H9 (cell line): ENCODE measurements at regions not wholly inside any gene's neighbourhood (a gene's known extent, or its start where the extent isn't known, plus 50 kb on each side); places are given as distances from the start of the nearest gene placed in this dataset.

Source experiments
- DNase-seq: peaks from one replicate; pipeline ENCODE4 v3.0.0-alpha.2; 2017
- H2AFZ ChIP-seq: one replicate; pipeline ENCODE4 v1.6.1; 2013; ENCODE audit warnings: mild to moderate bottlenecking, low read length, control low read depth, moderate library complexity
- H2AK5ac ChIP-seq: 2 replicates; pipeline ENCODE4 v1.6.1; 2013; ENCODE audit warnings: low read length, control low read depth, mixed read lengths; ENCODE audit not compliant: insufficient read length
- H2BK120ac ChIP-seq: one replicate; pipeline ENCODE4 v1.6.1; 2013; ENCODE audit warnings: low read depth, mild to moderate bottlenecking, low read length, control low read depth, inconsistent platforms; ENCODE audit not compliant: poor library complexity, severe bottlenecking
- H2BK12ac ChIP-seq: 2 replicates; pipeline ENCODE4 v1.6.1; 2013; ENCODE audit warnings: low read length, control low read depth, mixed read lengths, low read depth; ENCODE audit not compliant: insufficient read length
- H2BK15ac ChIP-seq: 2 replicates; pipeline ENCODE4 v1.6.1; 2013; ENCODE audit warnings: low read depth, low read length, control low read depth
- H2BK20ac ChIP-seq: one replicate; pipeline ENCODE4 v1.6.1; 2013; ENCODE audit warnings: low read depth, mild to moderate bottlenecking, low read length, control low read depth, inconsistent platforms; ENCODE audit not compliant: poor library complexity, severe bottlenecking
- H2BK5ac ChIP-seq: 2 replicates; pipeline ENCODE4 v1.6.1; 2013; ENCODE audit warnings: low read length, control low read depth, mixed read lengths; ENCODE audit not compliant: insufficient read length
- H3K14ac ChIP-seq: 2 replicates; pipeline ENCODE4 v1.6.1; 2013; ENCODE audit warnings: low read length, control low read depth; ENCODE audit not compliant: insufficient read depth
- H3K18ac ChIP-seq: 2 replicates; pipeline ENCODE4 v1.6.1; 2013; ENCODE audit warnings: low read depth, mild to moderate bottlenecking, mixed read lengths, low read length, control low read depth; ENCODE audit not compliant: insufficient read length
- H3K23ac ChIP-seq: 2 replicates; pipeline ENCODE4 v1.6.1; 2013; ENCODE audit warnings: low read length, control low read depth, mixed read lengths, low read depth; ENCODE audit not compliant: insufficient read length
- H3K23me2 ChIP-seq: 2 replicates; pipeline ENCODE4 v1.6.1; 2013; ENCODE audit warnings: low read depth, mild to moderate bottlenecking, mixed read lengths, low read length, control low read depth; ENCODE audit not compliant: insufficient read length, poor library complexity, severe bottlenecking
- H3K27ac ChIP-seq: 2 replicates; pipeline ENCODE4 v1.5.1; 2013; ENCODE audit warnings: low read length, control low read depth, mixed read lengths, low read depth; ENCODE audit not compliant: insufficient read length
- H3K27me3 ChIP-seq: 2 replicates; pipeline ENCODE4 v1.6.1; 2013; ENCODE audit warnings: low read length, control low read depth, inconsistent platforms; ENCODE audit not compliant: insufficient read depth
- H3K4ac ChIP-seq: 2 replicates; pipeline ENCODE4 v1.6.1; 2013; ENCODE audit warnings: low read depth, mild to moderate bottlenecking, control low read depth, inconsistent platforms, low read length, moderate library complexity
- H3K4me1 ChIP-seq: 2 replicates; pipeline ENCODE4 v1.6.1; 2013; ENCODE audit warnings: low read length, control low read depth, inconsistent platforms; ENCODE audit not compliant: insufficient read depth
- H3K4me2 ChIP-seq: 2 replicates; pipeline ENCODE4 v1.6.1; 2013; ENCODE audit warnings: low read length, control low read depth, mixed read lengths; ENCODE audit not compliant: insufficient read length, insufficient read depth
- H3K56ac ChIP-seq: 2 replicates; pipeline ENCODE4 v1.6.1; 2013; ENCODE audit warnings: low read depth, mild to moderate bottlenecking, mixed read lengths, low read length, control low read depth; ENCODE audit not compliant: insufficient read length
- H3K79me1 ChIP-seq: 2 replicates; pipeline ENCODE4 v1.6.1; 2013; ENCODE audit warnings: low read depth, mild to moderate bottlenecking, moderate library complexity, low read length, control low read depth, inconsistent platforms; ENCODE audit not compliant: insufficient read depth, poor library complexity, severe bottlenecking
- H3K79me2 ChIP-seq: 2 replicates; pipeline ENCODE4 v1.6.1; 2013; ENCODE audit warnings: low read length, control low read depth, inconsistent platforms; ENCODE audit not compliant: insufficient read depth
- H3K9ac ChIP-seq: 2 replicates; pipeline ENCODE4 v1.6.1; 2013; ENCODE audit warnings: low read length, control low read depth, mixed read lengths; ENCODE audit not compliant: insufficient read length; ENCODE audit errors: extremely low read depth
- H3K9me3 ChIP-seq: one replicate; pipeline ENCODE4 v1.6.1; 2013; ENCODE audit warnings: low read depth, low read length, inconsistent platforms; ENCODE audit not compliant: control insufficient read depth
- H3T11ph ChIP-seq: one replicate; pipeline ENCODE4 v1.6.1; 2013; ENCODE audit warnings: mild to moderate bottlenecking, low read length, control low read depth, inconsistent platforms
- H4K20me1 ChIP-seq: one replicate; pipeline ENCODE4 v1.6.1; 2013; ENCODE audit not compliant: control insufficient read depth, insufficient read length, insufficient read depth
- H4K5ac ChIP-seq: 2 replicates; pipeline ENCODE4 v1.6.1; 2013; ENCODE audit warnings: low read depth, mild to moderate bottlenecking, mixed read lengths, low read length, control low read depth; ENCODE audit not compliant: insufficient read length
- H4K8ac ChIP-seq: replicated peaks from 2 replicates; pipeline ENCODE4 v1.6.1; 2013; ENCODE audit warnings: low read length, control low read depth, mixed read lengths, low read depth; ENCODE audit not compliant: insufficient read length
- H4K91ac ChIP-seq: 2 replicates; pipeline ENCODE4 v1.6.1; 2013; ENCODE audit warnings: low read depth, mild to moderate bottlenecking, moderate library complexity, mixed read lengths, low read length, control low read depth; ENCODE audit not compliant: insufficient read length
- H3K27ac Mint-ChIP-seq, 3 experiments: 2 replicates in 2 of 3; 3 replicates in 1 of 3; pipeline ENCODE4 v1.8.0; 2020 to 2021; ENCODE audit warnings: mixed read lengths in 3 of 3, mild to moderate bottlenecking in 1 of 3, moderate library complexity in 1 of 3
- H3K27me3 Mint-ChIP-seq: 2 replicates; pipeline ENCODE4 v1.8.0; 2021; ENCODE audit warnings: low read depth, mild to moderate bottlenecking, moderate library complexity, mixed read lengths
- H3K36me3 Mint-ChIP-seq, 3 experiments: 2 replicates in 2 of 3; 3 replicates in 1 of 3; pipeline ENCODE4 v1.8.0; 2020 to 2021; ENCODE audit warnings: low read depth in 3 of 3, mixed read lengths in 3 of 3; ENCODE audit not compliant: insufficient read depth in 1 of 3
- H3K4me1 Mint-ChIP-seq, 2 experiments: 2 replicates each; pipeline ENCODE4 v1.8.0; 2020; ENCODE audit warnings: mixed read lengths in 2 of 2
- H3K4me3 Mint-ChIP-seq, 2 experiments: 2 replicates in 1 of 2; 3 replicates in 1 of 2; pipeline ENCODE4 v1.8.0; 2020 to 2021; ENCODE audit warnings: mild to moderate bottlenecking in 2 of 2, mixed read lengths in 2 of 2, moderate library complexity in 1 of 2
- H3K9me3 Mint-ChIP-seq, 2 experiments: 2 replicates in 1 of 2; 3 replicates in 1 of 2; pipeline ENCODE4 v1.8.0; 2020; ENCODE audit warnings: mild to moderate bottlenecking in 2 of 2, mixed read lengths in 2 of 2, moderate library complexity in 1 of 2
- WGBS: extraction: QIAGEN DNeasy Blood & Tissue Kit; methylation state at CpG from one replicate; pipeline ENCODE4 v1.1.7; 2013; ENCODE audit warnings: missing lambda C conversion rate, low lambda C conversion rate, mixed read lengths; ENCODE audit not compliant: insufficient read length; ENCODE audit errors: extremely low coverage; 5-methylcytosine and 5-hydroxymethylcytosine counted together
- TF ChIP-seq, protein P1 (sequence below): fragments of 200-600 bp; sonication (generic); conservative IDR thresholded peaks from 3 replicates; pipeline ENCODE4 v1.8.0; 2021; ENCODE audit warnings: antibody characterized with exemption, mild to moderate bottlenecking

- Mint-ChIP-seq H3K4me1 (no peaks in the 10 kb centered on the region), H3K27me3 (no peaks in the 10 kb centered on the region), H3K27ac (no peak overlapping the region), H3K36me3 (peaks cover 4 to 24% (median 5%) of the 10 kb centered on the region in 3 experiments; a peak in 6 of 7 replicates), H3K9me3 (peaks cover 18 to 22% of the 10 kb centered on the region in 2 experiments), H3K4me3 (no peak overlapping the region)
- peaks cover 10% of the 10 kb centered on the region for H3K9me3 ChIP-seq
- no peak overlapping the region for H3K27ac ChIP-seq
- no peak overlapping the region for H4K5ac ChIP-seq
- no peak overlapping the region for H3K4me2 ChIP-seq
- no peaks in the 10 kb centered on the region for H3K27me3 ChIP-seq
- H3K79me2 ChIP-seq, result no peaks in the 10 kb centered on the region
- H2BK12ac ChIP-seq, result no peak overlapping the region
- H3K79me1 ChIP-seq, result no peaks in the 10 kb centered on the region
- no peak overlapping the region for H3K9ac ChIP-seq
- H3K23me2 ChIP-seq, result no peaks in the 10 kb centered on the region
- H2AFZ ChIP-seq, result no peak overlapping the region
- no peak overlapping the region for H3T11ph ChIP-seq
- DNase-seq, result no peak
- H3K18ac ChIP-seq, result no peak overlapping the region
- no peak overlapping the region for H3K56ac ChIP-seq
- H4K20me1 ChIP-seq, result no peaks in the 10 kb centered on the region
- no peak overlapping the region for H3K4ac ChIP-seq
- no peak overlapping the region for H2AK5ac ChIP-seq
- no peak overlapping the region for H4K8ac ChIP-seq
- no CpG with 5 or more reads among the region's 2 CpGs for WGBS
- TF ChIP-seq, protein P1, sequence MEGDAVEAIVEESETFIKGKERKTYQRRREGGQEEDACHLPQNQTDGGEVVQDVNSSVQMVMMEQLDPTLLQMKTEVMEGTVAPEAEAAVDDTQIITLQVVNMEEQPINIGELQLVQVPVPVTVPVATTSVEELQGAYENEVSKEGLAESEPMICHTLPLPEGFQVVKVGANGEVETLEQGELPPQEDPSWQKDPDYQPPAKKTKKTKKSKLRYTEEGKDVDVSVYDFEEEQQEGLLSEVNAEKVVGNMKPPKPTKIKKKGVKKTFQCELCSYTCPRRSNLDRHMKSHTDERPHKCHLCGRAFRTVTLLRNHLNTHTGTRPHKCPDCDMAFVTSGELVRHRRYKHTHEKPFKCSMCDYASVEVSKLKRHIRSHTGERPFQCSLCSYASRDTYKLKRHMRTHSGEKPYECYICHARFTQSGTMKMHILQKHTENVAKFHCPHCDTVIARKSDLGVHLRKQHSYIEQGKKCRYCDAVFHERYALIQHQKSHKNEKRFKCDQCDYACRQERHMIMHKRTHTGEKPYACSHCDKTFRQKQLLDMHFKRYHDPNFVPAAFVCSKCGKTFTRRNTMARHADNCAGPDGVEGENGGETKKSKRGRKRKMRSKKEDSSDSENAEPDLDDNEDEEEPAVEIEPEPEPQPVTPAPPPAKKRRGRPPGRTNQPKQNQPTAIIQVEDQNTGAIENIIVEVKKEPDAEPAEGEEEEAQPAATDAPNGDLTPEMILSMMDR, result no peak
- H4K91ac ChIP-seq, result no peak overlapping the region
- H3K4me1 ChIP-seq, result no peaks in the 10 kb centered on the region
- H2BK5ac ChIP-seq, result no peak overlapping the region
- H2BK15ac ChIP-seq, result no peak overlapping the region
- H2BK20ac ChIP-seq, result no peak overlapping the region
- H2BK120ac ChIP-seq, result no peak overlapping the region
- no peak overlapping the region for H3K23ac ChIP-seq
- H3K14ac ChIP-seq, result no peak overlapping the region
These were observed 524.2 kb upstream of the CHORDC1 start for GRCh38 chr11:90747057-90747456.
